ENCODE measurements at regions not wholly inside any gene's neighbourhood (a gene's known extent, or its start where the extent isn't known, plus 50 kb on each side); places are given as distances from the start of the nearest gene placed in this dataset.

DNA sequence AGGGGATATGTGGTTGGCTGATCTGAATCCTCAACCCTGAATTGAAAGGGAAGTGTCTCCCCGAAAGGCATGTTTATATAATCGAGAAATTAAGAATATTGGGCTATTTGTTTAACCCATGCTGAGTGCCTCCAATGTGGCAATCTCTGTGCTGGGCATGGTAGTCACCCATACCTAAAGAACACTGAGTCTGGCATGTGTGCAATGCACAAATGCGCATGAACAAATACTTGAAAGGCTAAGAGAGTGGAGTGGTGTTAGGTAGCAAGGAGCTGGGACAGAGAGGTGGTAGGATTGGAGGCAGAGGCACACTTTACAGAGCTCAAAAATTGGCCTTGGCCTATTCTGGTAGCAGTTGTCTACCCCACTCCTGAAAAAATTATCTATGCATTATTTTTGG lies 645.1 kb upstream of the FAM98A start:
- no peak overlapping the region for H3K4me3 ChIP-seq
- no peaks in the 10 kb centered on the region for H3K36me3 ChIP-seq (ENCODE audit: low read depth)
- BruUV-seq (replicated peaks) = no TSS peak
- ChIA-PET POLR2A (ENCODE audit: unreplicated experiment) (no interaction called here), CTCF (no interaction called here)
- H3K4me1 ChIP-seq (replicated peaks; ENCODE audit: insufficient read depth) = no peaks in the 10 kb centered on the region
- TF ChIP-seq, protein P1, sequence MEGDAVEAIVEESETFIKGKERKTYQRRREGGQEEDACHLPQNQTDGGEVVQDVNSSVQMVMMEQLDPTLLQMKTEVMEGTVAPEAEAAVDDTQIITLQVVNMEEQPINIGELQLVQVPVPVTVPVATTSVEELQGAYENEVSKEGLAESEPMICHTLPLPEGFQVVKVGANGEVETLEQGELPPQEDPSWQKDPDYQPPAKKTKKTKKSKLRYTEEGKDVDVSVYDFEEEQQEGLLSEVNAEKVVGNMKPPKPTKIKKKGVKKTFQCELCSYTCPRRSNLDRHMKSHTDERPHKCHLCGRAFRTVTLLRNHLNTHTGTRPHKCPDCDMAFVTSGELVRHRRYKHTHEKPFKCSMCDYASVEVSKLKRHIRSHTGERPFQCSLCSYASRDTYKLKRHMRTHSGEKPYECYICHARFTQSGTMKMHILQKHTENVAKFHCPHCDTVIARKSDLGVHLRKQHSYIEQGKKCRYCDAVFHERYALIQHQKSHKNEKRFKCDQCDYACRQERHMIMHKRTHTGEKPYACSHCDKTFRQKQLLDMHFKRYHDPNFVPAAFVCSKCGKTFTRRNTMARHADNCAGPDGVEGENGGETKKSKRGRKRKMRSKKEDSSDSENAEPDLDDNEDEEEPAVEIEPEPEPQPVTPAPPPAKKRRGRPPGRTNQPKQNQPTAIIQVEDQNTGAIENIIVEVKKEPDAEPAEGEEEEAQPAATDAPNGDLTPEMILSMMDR (conservative IDR thresholded peaks at IDR 0.05) = no peak
- no peak for TF ChIP-seq EZH2 (IDR thresholded peaks at IDR 0.05; ENCODE audit: low read depth)
- no peaks in the 10 kb centered on the region for H3K79me2 ChIP-seq (ENCODE audit: low read depth)
- no peaks in the 10 kb centered on the region for H3K27me3 ChIP-seq (ENCODE audit: insufficient read depth, low read depth)
- H3F3A ChIP-seq (ENCODE audit: insufficient read depth, low read depth) = no peaks in the 10 kb centered on the region
- H3K9me2 ChIP-seq (ENCODE audit: insufficient read depth) = no peaks in the 10 kb centered on the region
- H3K9me3 ChIP-seq (ENCODE audit: insufficient read depth, low read depth) = no peaks in the 10 kb centered on the region
- H3K4me2 ChIP-seq = no peak overlapping the region
- intact Hi-C loops (cut with micrococcal nuclease; ENCODE audit: unreplicated experiment) = no loop called here
- no peak overlapping the region for H3K27ac ChIP-seq
- H4K20me1 ChIP-seq (ENCODE audit: insufficient read depth) = no peaks in the 10 kb centered on the region
- H2AFZ ChIP-seq = no peak overlapping the region
- DNase-seq = no peak

DNA sequence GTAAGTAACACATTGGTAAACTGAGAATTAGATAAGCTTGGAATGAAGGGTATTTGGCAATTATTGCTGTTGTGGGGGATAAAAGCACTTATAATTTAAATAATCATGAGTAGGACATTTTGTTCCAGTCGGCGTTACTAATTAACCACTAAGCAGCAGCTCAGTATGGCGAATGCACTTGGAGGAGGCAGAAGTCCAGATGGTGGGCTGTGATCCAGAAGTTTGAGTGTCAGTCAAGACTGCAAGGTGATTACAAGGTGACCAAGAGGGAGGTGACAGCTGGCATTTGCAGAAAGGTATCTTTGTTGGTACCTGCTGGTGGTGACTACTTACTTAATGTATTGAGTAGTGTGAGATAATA lies 643.6 kb upstream of the FAM98A start:
- no peaks in the 10 kb centered on the region for H3K27me3 ChIP-seq (ENCODE audit: insufficient read depth, low read depth)
- no peak overlapping the region for H3K27ac ChIP-seq
- no peak overlapping the region for H2AFZ ChIP-seq
- DNase-seq = no peak
- ChIA-PET CTCF (no interaction called here), POLR2A (ENCODE audit: unreplicated experiment) (no interaction called here)
- no peak for TF ChIP-seq EZH2 (IDR thresholded peaks at IDR 0.05; ENCODE audit: low read depth)
- TF ChIP-seq, protein P1 (conservative IDR thresholded peaks at IDR 0.05) = no peak
- H3K9me2 ChIP-seq (ENCODE audit: insufficient read depth) = no peaks in the 10 kb centered on the region
- no TSS peak for BruUV-seq (replicated peaks)
- no peaks in the 10 kb centered on the region for H3K9me3 ChIP-seq (ENCODE audit: insufficient read depth, low read depth)
- intact Hi-C loops (cut with micrococcal nuclease; ENCODE audit: unreplicated experiment) = no loop called here
- H3K4me2 ChIP-seq = no peak overlapping the region
- H3F3A ChIP-seq (ENCODE audit: insufficient read depth, low read depth) = no peaks in the 10 kb centered on the region
- no peaks in the 10 kb centered on the region for H3K79me2 ChIP-seq (ENCODE audit: low read depth)
- no peak overlapping the region for H3K4me3 ChIP-seq
- no peaks in the 10 kb centered on the region for H4K20me1 ChIP-seq (ENCODE audit: insufficient read depth)
- H3K4me1 ChIP-seq (replicated peaks; ENCODE audit: insufficient read depth) = no peaks in the 10 kb centered on the region
- no peaks in the 10 kb centered on the region for H3K36me3 ChIP-seq (ENCODE audit: low read depth)

DNA sequence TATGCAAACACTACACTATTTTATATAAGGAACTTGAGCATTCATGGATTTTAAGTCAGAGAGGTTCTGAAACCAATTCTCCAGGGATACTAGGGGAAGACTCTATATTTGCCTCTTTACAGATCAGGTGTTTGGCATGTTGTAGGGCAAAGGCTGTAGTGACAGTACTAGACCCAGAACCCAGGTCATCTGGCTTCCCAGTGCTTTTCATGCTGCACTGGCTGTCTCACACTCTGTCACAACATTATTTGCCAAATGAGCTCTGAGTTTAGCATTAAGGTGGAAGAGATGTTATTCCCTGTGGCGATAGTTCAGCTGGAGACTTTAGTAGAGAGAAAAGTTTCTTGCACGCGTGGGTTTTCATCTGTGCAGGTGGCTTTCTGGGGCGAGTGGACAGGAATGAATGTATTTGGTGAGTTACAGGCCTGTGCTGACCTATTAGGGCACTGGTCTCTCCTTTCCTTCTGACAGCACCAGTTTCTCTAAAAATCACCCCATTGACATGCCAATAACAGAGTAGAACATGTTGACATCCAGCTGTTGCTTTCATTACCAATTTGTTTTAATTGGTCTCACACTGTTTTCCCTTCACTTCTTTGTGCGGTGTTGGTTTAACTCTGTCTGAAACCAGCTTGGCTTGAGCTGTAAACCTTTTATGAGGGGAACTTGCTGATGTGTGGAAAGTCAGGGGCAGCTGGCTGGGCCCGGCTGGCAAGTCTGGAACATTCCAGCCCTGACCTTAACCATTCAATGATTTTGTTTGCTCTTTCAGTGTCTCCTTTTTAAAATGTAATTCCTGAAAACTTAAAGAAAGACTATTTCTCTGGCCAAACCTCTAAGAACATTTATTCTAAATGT lies 643.0 kb upstream of the FAM98A start:
- DNase-seq = no peak
- H3K36me3 ChIP-seq (ENCODE audit: low read depth) = no peaks in the 10 kb centered on the region
- H4K20me1 ChIP-seq (ENCODE audit: insufficient read depth) = no peaks in the 10 kb centered on the region
- no peaks in the 10 kb centered on the region for H3K4me1 ChIP-seq (replicated peaks; ENCODE audit: insufficient read depth)
- no peaks in the 10 kb centered on the region for H3F3A ChIP-seq (ENCODE audit: insufficient read depth, low read depth)
- H3K27me3 ChIP-seq (ENCODE audit: insufficient read depth, low read depth) = no peaks in the 10 kb centered on the region
- intact Hi-C loops (cut with micrococcal nuclease; ENCODE audit: unreplicated experiment) = no loop called here
- ChIA-PET POLR2A (ENCODE audit: unreplicated experiment) (no interaction called here), CTCF (no interaction called here)
- H3K9me3 ChIP-seq (ENCODE audit: insufficient read depth, low read depth) = no peaks in the 10 kb centered on the region
- no peaks in the 10 kb centered on the region for H3K79me2 ChIP-seq (ENCODE audit: low read depth)
- TF ChIP-seq, protein P1 (conservative IDR thresholded peaks at IDR 0.05) = no peak
- no peak for TF ChIP-seq EZH2 (IDR thresholded peaks at IDR 0.05; ENCODE audit: low read depth)
- no TSS peak for BruUV-seq (replicated peaks)
- H3K4me3 ChIP-seq = no peak overlapping the region
- H2AFZ ChIP-seq = no peak overlapping the region
- H3K4me2 ChIP-seq = no peak overlapping the region
- H3K9me2 ChIP-seq (ENCODE audit: insufficient read depth) = no peaks in the 10 kb centered on the region
- H3K27ac ChIP-seq = no peak overlapping the region

Data from PC-9 (cell line).